ENCODE measurements at regions not wholly inside any gene's neighbourhood (a gene's known extent, or its start where the extent isn't known, plus 50 kb on each side); places are given as distances from the start of the nearest gene placed in this dataset.

DNA sequence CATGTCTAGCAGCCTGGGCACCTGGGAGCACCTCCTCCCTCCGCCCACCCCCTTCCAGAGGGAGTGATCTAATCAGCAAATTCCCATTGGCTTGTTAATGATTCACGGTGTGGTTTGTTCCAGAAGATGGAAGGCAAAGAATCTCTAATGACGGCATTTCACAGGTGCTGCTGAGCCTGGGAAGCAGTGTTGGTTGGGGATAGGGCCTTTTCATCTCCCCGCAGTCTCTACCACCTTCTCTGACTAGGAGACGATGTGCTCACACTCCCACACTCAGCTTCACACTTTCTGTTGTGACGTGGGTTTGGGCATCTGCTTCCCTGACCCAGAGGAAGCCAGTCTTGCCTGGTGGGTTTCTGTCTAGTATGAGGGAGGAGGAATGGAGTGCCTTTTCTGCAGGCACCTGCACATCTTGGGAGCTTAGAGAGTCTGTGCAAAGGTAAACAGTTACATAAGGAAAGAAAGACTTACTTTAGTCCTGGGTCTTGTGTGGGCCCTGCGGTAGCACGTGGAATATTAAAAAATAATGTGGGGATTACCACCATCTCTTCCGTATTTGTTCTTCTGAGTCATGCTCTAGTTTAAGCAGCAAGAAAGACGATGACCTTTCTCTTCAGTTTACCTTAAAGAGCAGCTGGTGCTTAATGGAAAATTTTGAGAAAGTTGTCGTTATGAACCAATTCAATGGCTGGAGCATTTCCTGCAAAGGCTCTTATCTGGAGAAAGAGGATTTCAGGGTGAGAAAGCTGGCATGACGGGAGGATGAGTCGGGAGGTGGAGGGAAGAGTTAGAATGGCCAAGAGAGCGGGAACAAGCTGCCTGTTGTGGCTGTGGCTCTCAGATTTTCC lies 70.6 kb upstream of the ARHGAP5 start:
- DNase-seq, result no peak

DNA sequence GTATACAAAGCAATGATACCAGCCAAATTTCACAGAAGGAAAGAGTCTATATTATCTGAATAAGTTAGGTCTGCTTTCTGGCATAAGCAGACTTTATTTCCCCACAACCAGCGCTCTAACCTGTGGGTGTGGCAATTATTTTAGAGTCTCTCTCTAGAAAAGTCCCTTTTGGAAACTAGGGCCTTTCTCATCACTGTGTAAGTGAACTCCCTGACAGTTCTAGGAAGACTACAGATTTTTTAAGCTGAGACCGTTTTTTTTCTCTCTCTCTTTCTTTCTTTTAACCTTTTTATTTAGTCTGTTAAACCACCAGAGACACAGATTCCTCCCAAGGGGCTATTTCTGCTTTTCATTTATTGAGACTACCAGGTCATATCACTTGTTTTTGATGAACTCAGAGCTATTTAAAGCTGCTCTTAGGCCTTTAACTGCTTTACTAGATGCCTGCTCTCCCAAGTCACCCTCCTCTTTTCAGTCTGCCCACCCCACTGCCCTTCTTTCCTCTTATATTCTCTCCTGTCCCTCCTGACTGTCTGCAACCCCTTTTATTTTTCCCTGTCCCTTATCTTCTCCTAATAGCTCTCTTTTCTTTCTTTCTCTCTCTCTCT lies 69.2 kb upstream of the ARHGAP5 start:
- DNase-seq, result no peak

DNA sequence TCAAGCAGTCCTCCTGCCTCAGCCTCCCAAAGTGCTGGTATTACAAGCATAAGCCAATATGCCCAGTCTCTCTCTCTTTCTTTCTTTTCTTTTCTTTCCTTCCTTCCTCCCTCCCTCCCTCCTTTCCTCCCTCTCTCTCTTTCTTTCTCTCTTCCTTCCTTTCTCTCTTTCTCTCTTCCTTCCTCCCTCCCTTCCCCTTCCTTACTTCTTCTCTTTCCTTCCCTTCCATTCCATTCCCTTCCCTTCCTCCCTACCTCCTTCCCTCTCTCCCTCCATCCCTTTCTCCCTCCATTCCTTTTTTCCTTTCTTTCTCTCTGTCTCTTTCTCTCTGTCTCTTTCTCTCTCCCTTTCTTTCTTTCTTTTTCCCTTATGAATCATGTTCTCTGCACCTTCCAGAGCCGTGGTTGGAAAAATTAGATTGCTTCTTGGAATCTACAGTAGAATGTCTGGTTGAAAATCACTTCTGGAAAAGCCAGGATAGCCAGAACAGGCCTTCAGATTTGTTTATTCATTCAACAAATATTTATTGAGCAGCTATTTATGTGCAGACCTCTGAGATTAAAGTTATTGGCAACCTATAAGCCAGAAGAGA lies 68.4 kb upstream of the ARHGAP5 start:
- no peak for DNase-seq

DNA sequence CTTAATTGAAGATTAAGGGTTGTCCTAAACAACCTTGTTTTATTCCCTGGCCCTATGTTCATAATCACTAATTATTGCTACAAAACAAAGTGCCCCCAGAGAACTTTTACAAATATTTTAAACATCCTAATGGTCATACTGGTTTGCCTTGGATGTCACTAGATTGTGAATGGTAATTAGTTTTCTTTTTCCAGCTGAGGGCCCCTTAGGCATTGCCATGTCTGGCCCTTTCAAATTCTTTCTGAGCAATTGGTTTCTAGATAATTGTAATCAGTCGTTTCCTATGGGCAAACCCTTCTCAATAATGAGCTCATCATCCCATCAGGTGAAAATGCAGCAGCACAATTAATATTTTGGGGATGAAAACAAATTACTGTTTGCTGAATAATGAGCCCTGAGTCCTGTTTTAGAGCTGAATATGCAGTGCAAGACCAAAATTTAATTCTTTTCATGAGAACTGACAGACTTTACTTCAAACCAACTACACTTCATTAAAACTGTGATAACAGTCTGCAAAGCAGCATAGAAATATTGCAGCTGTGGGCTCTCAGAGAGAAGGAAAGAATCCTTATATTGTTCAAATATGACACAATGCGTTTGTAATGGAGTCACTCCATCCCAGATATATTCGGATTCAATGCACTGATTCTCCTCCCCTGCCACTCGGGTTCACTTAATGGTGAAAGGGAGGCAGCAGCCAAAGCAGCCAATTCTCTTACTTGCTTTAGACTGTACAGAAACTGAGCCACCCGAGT lies 67.7 kb upstream of the ARHGAP5 start:
- DNase-seq, result no peak

DNA sequence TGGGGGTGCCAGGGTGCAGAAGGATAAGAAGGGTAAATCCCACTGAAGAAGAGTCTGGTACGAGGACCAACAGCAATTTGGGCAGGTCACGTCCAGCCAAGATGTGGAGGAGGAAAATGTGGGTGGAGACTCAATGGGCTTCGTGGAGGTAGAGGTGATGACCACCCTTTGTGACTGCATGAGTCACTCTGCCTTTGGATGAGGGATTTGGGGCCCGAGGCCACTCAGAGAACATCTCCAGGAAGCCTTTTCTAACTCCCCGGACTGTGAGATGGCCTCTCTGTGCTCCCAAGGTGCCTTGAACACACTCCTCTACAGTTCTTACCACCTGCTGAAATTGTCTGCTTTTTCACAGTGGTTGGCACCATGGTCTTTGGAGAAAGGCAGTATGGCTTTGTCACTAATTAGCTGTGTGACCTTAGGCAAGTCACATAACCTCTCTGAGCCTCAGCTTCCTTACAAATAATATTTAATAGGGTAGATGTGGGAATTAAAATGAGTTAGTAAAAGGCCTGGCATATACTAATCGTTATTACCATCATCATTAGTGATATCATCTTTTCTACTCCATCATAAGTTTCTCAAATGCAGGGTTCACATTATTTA lies 67.0 kb upstream of the ARHGAP5 start:
- DNase-seq, result no peak

DNA sequence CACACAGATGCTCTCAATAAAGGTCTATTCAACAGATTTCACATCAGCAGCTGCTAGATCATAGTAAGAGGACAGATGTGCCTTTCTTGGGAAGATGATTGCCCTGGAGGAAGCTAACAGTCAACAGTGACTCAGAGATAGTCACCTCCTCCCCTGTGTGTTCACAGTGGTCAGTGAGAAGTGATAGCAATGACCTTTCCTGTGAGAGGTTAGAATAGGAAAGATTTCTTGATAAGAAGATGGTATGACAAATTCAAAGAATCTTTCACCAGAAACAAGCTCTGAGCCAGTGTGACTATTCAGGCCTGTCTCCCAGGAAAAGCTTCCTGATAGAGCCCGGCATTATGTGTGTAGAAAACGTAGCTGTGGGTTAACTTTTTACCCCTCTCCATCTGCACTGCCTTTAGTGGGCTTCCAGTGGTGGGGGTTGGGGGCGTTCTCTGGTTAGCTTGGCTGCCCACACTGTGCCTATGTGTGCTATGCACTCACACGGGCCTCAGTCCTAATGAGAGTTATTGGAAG lies 66.4 kb upstream of the ARHGAP5 start:
- no peak for DNase-seq

DNA sequence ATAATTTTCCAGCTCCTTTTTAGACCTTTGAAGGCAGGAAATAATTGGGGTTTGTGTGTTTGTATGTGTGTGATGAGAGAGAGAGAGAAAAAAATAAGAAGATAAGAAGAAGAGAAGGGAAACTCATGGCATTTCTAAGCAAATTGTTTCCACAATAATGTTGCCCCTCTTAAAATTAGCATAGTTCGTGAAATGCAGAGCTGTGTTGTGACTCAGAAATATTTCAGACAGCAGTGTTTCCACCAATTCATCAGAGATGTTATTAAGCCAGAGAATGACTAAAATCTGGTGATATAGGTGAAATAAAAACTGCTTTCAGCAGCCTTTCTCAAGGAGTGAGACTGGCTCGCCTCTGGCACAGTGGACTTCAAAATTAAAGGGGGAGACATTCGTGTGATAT lies 65.9 kb upstream of the ARHGAP5 start:
- no peak for DNase-seq

DNA sequence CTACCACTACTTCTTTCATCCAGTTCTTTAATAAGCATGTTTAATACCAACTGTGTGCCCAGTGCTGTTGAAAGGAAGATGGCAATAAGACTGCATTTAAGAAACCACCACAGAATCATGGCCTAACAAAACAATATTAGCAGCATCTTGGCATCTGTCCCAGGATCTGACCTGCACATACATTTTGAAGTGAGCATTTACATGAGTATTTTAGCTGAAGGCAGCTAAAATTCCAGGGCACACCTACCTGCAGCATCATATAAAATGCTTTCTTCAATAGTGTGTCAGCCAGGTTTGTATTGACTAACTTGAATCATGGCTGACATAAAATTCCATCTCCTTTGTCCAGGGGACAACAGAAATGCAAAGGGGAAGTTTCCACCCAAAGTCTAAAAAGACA lies 65.0 kb upstream of the ARHGAP5 start:
- no peak for DNase-seq

DNA sequence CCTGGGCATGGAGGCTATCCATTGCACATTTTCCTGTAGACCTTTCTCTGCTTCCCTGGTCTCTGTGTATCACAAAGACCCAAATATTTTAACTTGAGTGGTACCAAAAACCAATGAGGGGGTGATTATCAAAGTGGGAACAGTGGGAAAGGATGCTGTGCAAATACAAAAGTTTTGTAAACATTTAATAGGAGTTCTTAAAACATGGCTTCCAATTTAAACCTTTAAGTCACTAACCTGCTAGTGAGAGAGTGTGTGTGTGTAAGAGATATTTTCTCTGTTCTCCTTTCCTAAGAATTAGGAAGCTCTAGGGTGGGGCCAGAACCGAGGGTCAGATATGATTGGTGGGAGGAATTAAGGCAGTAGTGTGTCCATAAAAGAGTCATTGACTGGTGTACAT lies 64.5 kb upstream of the ARHGAP5 start:
- DNase-seq, result no peak

DNA sequence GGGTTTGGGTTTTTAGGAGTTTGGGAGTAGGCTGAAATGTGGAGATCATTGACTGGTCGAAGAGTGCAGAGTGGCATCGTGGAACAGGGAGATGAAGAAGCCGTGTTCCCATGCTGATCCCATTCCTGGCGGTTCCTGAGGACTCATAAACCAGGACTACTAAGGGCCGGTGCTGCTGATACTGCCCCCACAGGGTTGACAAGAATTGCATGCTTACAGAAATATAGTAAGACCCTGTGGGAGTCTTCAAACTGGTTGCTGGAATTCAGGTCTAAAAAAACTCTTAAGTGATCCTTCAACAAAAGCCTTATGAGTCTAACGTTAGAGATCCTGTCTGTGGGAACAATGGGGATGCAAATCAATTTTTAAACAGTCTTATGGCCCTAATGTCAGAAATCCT lies 64.0 kb upstream of the ARHGAP5 start:
- DNase-seq, result no peak

DNA sequence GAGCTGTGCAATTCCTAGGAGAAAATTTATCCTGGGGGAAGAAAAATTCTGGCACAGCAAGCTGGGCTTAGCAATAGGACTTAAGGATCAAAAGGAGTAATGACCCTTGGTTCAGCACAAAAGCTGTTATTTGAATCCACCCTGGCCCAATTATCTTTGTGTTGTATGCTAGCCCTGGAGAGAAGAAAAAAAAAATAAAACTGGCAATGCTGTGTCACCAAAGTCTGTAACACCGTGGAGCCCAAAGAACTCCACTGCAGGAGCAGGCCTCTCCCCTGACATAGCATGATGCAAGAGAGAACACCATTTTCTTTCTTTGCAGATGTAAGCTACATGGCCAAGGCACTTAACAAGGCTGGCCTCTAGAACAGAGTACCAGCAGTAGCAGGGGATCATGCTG lies 63.0 kb upstream of the ARHGAP5 start:
- DNase-seq, result no peak

DNA sequence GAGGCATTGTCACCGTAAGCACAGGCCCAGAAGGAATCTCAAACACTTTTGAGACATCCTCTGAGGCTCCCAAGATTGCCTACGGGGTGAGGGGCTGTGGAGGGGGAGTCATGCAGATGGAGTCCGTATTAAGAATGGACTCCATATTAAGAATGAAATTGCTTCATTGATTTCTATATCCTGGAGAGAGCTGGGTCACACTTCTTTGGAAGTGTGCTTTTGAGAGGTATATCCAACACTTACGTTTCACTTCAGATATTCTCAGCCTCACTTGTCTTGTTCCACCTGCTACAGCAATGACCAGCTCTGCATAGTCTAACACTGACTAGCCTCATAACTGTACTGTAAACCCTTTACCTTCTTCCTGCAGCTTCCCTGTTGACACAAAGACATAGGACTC lies 62.6 kb upstream of the ARHGAP5 start:
- DNase-seq, result no peak

DNA sequence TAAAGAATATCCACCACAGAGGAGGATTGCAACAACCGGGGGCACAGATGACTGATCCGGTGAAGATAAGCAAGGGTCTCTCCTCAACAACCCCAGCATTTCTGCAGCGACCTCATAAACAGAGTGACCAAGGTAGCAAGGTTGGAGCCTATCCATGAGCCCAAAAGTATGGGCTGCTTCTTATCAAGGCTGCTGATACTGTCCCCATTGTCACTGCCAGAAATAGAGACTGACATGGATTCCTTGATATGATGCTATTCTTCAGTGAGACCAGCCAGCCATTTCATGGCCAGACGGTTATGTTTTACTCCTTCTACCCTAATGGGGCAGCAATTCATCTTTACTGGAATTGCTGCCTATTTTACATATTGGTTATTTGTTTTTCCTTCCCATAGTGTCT lies 61.9 kb upstream of the ARHGAP5 start:
- no peak for DNase-seq

DNA sequence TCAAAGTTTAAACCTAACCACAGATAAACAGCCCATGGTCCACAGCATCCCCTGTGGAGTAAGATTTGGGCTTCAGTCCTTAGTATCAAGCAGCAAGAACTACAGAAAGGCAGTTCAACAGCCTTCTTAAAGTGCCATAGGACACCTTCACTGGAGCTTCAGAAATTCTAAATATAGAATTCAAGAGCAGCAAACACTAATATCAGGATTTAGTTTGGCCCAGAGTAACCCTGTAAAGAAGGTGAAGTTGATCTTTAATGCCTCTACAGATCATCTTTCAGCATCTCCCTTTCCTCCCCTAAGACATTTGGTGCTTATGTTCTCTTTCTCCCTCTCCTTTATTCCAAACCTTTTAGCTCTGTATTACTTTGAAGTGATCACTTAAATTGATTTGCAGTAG lies 59.5 kb upstream of the ARHGAP5 start:
- DNase-seq, result no peak

DNA sequence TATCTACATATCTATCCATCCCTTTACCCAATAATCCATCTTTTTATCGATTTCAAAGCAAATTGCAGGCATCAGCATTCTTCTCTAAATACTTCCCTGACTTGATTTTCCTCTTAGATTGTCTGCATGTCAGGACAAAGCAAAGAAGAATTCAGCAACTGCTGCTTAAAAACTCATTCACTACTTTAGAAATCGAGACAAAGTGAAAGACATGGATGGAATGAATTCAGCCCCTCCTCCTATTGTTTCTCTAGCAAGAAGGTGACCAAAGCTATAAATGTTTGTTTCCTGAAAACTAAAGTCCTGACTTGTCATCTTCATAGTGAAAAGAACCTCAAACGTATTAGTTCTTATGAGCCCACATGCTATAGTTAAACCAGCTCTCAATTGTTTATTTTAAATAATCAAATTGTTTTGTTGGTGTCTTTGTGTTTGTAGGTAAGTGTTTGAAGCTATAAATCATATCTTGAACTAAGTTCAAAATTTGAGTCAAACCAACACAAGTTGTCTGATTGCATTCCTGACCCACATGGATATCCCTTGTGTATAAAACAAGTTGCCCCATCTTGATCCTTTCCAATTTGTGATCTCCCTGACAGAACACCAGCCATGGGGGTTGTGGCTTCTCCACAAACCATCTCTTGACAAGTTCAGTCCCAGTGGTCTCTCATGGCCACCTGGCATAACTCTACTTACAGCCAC lies 58.6 kb upstream of the ARHGAP5 start:
- DNase-seq, result no peak

DNA sequence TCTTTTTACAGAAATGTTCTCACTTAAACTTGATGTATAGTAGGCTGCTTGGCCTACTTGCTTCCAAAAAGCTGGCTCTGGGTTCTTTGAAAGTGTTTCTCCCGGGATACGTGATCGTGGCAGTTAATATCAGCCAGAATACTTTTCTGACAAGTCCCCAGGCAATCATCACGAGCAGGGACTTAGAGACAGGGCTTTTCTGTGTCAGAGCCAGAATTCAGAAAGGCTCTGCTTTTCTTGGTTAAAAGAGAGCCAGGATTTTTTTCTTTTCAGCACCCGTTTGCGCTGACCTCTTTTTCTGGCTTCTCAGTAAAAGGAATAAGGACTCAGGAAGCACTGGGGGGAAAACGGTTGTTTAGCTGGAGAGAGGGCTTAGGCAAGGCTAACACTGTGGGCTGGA lies 57.8 kb upstream of the ARHGAP5 start:
- DNase-seq, result no peak

DNA sequence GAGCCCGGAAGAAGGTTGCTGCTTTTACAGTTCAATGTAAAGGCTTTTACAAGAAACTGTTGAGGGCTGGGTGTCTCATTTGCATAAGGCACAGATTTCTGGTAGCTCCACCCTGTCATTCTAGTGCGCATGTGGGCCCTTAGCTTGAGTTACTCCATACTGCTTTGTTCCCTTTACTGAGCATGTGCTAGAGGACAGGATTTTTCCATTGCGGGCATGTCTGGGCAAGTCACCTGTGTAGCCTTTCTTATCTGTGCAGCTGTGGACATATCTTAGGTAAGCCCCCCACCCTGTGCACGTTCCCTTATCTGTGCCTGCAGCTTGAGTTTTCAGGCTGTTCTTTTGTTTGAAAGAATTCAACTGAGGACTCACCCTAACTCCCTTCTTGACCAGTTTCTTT lies 56.2 kb upstream of the ARHGAP5 start:
- no peak for DNase-seq

DNA sequence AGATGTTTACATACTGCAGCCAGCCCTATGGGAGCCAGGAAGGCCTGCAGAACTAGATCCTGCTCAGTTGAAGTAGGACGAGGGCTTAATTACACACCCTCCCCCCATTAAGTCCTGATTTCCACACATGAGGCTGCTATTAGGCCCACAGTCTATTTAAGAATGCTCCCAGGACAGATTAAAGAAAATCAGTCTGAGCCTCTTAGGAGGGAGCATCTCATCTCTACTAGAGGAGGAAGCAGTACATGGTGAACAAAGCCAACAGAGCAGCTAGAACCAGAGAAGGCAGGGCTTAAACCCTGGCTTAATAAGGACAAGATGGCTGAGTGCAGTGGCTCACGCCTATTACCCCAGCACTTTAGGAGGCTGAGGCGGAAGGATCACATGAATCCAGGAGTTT lies 55.8 kb upstream of the ARHGAP5 start:
- no peak for DNase-seq

DNA sequence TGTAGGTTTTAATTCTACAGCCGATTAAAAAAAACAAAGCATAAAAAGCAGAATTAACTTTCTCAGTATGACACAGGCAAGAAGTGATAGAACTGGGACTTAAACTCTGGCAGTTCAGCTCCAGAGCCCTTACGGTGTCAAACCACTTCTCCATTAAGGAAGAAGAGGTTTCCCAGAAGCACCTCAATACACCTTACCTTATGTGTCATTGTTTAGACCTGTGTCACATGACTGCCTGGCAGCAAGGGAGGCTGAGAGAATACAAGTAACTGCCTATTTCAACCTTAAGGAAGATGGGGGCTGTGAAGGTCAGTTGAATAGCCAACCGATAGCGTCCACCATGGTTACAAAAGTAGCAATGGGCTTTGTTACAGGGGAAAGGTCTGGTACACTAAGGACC lies 54.6 kb upstream of the ARHGAP5 start:
- no peak for DNase-seq

DNA sequence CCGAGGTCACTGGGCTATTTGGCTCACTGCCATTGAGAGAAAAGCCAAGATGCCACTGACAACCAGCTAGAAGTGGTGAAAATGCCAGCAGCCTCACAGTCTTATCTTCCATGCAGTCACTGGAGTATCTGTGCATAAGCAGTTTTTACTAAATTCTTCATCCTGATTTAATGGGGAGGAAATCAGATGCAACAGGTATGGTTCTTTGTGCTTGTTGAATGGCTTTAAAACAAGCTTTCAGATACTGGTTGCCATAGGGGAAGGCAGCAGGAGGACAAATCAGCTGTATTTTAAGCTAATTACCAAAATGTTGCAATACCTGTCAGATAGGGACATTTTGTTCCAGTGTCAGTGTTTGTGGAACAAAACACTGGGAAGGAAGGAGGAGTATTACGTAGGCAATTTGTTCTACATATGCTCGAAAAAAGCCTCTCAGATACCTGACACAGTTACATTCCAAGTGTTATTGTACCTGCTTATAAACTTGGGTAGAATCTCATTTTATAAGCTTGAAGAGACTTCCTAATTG lies 54.1 kb upstream of the ARHGAP5 start:
- DNase-seq, result no peak

DNA sequence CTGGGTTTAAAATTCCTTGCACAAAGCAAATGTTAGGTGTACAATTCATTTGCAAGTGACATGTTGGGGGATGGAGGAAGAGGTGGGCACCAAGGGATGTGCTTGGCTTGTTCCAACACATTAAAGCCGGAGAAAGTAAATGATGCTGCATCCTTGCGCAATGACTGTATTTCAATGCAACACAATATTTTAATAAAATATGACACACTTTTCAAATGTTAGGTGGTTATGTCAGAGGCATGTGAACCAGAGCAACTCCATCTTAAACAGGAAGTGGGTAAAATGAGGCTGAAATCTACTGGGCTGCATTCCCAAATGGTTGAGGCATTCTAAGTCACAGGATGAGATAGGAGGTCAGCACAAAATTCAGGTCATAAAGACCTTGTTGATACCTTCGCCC lies 53.6 kb upstream of the ARHGAP5 start:
- DNase-seq, result no peak
